ENCODE measurements at regions not wholly inside any gene's neighbourhood (a gene's known extent, or its start where the extent isn't known, plus 50 kb on each side); places are given as distances from the start of the nearest gene placed in this dataset.

DNA sequence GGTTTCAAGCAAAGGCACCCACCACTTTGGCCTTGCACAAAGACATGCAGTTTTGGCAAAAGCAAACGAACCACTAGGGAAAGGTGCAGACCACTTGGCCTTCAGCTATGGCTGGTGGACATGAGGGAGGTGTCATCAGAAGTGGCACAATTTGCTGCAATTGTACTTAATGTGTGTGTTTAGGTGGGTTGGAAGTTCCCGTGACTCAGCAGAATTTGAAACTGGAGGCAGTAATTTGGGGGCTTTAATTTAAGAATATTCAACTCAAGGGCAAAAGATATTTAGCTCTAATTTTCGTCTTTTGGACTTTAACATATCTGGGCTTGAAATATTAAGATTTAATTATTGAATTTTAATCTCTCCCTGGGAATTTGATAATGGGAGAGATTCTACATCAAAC lies 115.6 kb upstream of the NOCT start:
- no peak overlapping the region for H3K4me3 ChIP-seq (ENCODE audit: low read length)
- DNase-seq (ENCODE audit: low read depth, low spot score) = no peak

DNA sequence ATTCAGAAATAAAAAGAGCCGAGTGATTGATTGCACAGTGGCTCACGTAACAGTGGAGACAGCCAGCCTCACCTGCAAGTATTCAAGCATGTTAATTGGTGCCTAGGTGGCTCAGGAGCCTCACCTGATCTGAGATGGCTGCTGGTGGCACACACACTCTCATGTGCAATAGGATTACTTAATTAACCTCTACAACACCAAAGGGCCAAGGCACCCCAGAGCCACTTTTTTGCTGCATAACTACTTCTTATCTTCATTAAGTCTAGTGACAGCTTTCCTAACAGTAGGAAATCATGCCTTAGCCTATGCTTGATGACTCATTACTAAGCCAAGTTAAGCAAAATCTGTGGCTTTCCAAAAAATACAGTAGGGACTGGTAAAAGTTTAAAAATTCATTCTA lies 117.3 kb upstream of the NOCT start:
- H3K4me3 ChIP-seq (ENCODE audit: low read length) = no peak overlapping the region
- no peak for DNase-seq (ENCODE audit: low read depth, low spot score)

DNA sequence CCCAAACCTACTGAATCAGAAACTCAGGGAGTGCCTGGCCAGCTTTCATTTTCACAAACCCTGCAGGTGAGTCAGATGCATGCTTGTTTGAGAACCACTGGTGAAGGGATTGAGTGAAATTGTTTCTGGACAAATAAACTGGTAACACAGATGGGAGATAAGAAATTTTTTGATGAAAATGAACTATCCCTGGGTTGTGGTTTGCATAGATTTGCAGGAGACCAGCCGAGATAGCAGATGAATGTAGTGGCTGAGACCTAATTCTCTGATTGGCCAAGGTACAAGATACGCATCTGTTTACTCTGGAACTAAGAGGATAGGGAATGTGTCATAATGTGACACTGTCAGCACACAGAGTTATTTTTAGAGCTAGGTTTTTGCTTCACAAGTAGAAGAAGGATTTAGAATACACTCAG lies 117.8 kb upstream of the NOCT start:
- DNase-seq (ENCODE audit: low read depth, low spot score) = no peak
- no peak overlapping the region for H3K4me3 ChIP-seq (ENCODE audit: low read length)

DNA sequence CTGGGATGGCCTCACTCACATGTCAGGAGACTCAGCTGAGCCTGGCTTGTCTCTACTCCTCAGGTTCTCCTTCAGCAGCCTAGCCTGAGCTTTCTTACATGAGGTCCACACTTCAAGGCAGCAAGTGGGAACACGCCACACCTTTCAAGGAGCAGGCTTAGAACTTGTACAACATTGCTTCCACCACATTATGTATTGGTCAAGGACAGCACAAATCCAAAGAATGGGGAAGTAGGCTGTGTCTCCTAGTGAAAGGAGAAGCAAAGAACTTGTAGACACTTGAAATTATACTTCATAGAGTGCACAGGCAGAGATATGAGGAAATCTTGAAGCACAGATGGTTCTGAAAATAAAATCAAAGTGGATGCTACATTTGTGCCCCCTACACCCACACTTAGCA lies 120.9 kb upstream of the NOCT start:
- no peak overlapping the region for H3K4me3 ChIP-seq (ENCODE audit: low read length)
- DNase-seq (ENCODE audit: low read depth, low spot score) = no peak

DNA sequence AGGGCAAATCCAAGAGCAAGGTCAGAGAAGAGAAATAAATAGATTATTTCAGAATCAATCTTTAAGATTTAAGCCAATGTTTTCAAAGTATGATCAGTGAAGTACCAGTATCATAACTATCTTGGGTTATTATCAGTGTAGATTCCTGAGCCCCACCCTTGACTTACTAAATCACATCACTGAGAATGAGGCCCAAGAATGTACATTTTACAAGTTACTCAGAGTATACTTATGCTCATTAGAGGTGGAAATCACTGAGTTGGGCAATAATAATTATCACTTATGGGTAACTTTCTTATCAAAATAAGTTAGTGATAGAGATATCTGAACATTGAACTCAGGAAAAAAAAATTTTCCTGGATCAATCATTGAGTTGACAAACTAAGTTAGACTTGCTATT lies 121.6 kb upstream of the NOCT start:
- no peak for DNase-seq (ENCODE audit: low read depth, low spot score)
- H3K4me3 ChIP-seq (ENCODE audit: low read length) = no peak overlapping the region

DNA sequence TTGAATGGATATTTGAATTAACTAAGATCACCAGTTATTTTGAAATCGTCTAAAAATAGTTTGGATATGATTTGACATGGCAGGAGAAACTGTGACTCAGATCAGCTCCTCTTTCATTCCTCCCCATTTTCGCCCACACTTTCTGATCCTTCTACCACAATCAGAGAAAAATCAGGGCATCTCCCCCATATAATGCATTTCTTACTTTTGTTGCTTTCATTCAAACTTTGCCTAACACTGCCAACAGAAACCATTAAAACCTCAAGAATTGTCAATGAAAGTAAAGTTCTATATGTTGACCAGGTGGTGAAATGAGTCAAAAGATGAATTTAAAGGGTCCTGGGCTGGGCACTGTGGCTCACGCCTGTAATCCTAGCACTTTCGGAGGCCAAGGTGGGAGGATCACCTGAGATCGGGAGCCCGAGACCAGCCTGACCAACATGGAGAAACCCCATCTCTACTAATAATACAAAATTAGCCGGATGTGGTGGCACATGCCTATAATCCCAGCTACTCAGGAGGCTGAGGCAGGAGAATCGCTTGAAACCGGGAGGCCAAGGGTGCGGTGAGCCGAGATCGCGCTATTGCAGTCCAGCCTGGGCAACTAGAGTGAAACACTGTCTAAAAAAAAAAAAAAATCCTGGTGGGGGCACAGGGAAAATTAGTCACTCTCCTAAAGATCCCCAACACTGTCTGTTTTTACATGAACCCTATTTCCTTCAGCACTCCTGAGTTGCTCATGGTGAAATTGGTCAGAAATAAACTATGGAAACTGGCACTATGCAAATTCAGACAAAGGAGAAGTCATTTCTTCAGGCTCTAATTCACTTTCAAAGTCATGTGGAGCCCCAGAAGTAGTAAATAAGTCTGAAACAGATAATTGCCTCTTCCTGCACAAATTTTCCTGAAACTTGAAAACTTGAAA lies 122.8 kb upstream of the NOCT start:
- no peak for DNase-seq (ENCODE audit: low read depth, low spot score)
- H3K4me3 ChIP-seq (ENCODE audit: low read length) = no peak overlapping the region

DNA sequence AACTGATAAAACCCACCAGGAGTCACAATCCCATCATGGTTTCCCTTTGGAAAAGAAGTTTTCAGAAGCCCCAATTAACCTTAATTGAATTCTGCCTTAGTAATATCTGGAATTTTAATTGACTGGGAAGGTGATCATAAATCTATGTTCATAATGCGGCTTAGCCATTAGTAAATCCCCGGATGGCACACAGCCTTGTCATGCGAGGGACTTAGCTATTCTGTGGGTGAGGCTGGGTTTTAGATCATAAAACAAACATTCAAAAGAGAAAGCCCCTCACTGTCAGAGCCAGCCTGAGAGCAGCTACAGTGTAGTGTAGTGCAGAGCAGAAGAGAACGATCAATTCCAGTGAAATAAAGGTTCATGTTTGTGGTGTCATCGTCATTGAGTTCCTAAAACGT lies 124.0 kb upstream of the NOCT start:
- no peak for DNase-seq (ENCODE audit: low read depth, low spot score)

DNA sequence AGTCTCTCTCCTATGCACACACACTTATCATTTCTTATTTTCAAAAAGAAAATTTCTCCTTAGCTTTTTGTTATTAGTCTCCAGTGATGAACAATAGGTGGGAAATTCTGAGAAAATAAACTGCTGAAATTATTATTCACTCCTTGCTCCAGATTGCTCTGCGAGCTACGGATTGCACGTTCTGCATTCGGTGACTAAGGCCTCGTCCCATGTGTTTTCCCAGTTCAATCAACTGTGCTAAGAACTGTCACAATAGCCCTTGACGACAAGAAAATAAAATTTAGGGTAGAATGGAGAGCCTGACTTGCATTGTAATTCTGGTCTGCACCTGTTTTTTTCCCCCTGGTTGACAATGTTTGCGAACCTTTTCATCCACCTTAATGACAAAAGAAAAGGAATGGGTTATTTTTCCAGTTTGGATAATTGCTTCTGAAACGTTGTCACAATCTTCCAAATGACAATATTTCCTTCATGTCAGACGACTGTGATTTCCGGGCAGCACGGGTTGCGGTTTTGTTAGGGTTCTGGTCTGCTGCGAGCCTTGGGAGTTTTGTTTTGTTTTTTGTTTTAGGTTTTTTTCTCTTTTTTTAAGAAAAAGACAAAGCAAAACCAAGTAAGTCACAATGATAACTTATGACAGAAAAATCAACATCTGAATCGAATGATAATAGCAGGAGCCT lies 124.5 kb upstream of the NOCT start:
- no peak for DNase-seq (ENCODE audit: low read depth, low spot score)
- H3K4me3 ChIP-seq (ENCODE audit: low read length) = no peak overlapping the region

More for the DNA sequence above, 124.0 kb upstream of the NOCT start:
- H3K4me3 ChIP-seq (ENCODE audit: low read length) = no peak overlapping the region

DNA sequence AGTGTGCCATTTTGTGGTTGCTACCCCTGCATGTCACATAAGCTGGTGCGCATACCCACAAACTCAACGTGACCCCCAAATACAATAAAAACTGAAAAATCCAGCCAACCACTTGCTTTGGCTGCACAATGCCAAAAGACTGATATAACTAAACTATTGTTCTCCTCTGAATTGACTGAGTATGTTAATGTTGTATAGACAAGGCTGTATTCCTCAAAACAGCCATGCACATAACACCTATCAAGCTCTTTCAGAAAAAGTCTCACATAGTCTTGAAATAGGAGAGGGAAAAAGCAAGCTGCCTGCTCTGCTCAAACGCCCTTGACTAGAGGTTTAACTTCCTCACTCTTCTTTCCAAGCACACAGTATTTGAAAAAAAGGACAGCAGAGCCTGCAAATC lies 126.4 kb upstream of the NOCT start:
- no peak for DNase-seq (ENCODE audit: low read depth, low spot score)

DNA sequence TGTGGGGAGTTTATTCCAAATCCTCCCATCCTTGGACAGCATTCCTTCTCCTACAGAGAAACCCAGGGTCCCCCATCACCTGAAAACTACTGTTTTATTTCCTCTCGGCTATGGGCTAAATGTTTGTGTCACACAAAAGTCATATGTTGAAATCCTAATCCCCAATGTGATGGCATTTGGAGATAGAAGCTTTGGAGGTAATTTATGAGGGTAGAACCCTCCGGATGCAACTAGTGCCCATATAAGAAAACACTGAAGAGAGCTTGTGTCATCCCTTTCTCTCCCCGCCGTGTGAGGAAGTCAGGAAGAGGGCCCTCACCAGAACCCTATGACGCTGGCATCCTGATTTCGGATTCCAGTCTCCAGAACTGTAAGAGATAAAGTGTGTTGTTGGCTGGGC lies 127.8 kb upstream of the NOCT start:
- H3K4me3 ChIP-seq (ENCODE audit: low read length) = no peak overlapping the region
- no peak for DNase-seq (ENCODE audit: low read depth, low spot score)

More for the DNA sequence above, 126.4 kb upstream of the NOCT start:
- H3K4me3 ChIP-seq (ENCODE audit: low read length) = no peak overlapping the region

DNA sequence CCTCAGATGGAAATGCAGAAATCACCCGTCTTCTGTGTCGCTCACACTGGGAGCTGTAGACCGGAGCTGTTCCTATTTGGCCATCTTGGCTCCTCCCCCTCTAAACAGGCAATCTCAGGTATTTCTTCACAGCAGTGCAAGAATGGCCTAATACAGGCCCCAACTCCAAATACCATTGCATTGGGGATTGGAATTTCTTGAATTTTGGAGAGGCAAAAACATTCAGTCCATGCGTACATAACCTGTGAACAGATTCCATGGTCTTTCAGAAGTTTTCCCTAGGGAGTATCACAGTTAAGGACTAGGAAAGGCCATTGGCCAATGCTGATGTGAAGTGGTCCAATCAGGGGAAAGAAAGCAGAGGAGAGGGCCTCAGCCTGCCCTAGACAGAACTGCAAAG lies 128.2 kb upstream of the NOCT start:
- H3K4me3 ChIP-seq (ENCODE audit: low read length) = no peak overlapping the region
- no peak for DNase-seq (ENCODE audit: low read depth, low spot score)

DNA sequence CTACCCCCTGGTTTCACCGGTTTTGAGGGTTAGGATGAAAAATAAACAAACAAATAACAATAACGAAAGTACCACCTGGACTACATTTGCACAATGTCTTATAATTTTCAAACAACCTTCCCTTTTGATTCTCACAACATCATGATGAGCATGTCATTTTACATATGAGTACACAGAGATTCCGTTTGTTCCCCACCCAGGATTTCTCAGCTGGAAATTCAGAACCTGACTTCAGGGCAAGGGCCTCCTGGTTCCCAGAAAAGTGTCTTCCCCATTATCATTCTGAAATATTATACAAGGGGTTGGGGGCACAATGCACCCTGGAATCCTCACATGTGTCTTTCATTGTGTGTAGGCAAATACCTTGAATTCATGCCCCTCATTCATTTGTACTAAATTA lies 135.8 kb upstream of the NOCT start:
- no peak overlapping the region for H3K4me3 ChIP-seq (ENCODE audit: low read length)
- DNase-seq (ENCODE audit: low read depth, low spot score) = no peak

DNA sequence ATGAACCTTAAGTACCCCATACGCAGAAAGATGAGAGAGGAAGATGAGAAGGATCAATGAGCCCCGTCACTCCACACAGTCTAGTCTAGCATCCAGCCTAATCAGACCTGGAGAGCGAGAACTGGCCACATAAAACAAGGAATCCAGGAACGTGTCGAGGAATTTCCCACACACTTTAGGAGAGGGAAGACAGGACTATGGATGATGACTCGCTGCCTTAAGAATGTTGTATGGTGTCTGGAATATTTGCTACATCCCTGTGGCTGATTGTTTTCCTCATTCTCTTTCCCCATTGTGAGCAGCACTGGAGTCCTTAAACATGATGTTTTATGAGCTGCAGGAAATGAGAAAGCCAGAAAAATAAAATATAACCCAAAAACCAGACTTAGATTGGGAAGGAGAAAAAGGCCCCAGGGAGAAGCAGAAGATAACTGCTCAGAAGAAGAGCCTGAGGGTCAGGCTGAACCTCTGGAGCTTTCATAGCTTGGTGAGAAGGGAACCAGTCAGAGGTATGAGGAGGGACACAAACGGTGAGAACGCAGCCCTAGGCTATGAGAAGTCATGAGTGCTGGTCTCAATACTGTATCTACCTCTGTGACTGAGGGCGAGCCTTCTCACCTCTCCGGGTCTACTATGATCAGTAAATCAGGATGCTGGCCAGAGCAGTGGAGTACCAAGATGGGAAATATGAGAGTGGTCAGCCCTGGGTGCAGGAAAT lies 139.5 kb upstream of the NOCT start:
- no peak overlapping the region for H3K4me3 ChIP-seq (ENCODE audit: low read length)
- no peak for DNase-seq (ENCODE audit: low read depth, low spot score)

DNA sequence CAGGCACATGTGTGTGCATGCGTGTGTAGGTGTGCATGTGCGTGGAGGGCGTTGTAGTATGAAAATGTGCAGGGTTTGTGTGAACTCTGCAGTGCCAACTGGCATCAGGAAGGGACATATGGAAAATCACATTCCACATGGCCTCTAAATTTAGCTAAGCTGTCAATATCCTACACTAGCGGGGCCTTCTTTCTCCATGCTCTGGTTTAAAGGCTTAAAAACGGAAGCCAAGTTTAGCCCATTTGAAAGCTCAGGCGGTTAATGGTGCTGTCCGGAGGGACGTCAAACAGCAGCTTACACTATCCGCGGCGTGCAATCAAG lies 144.1 kb upstream of the NOCT start:
- DNase-seq (ENCODE audit: low read depth, low spot score) = no peak
- H3K4me3 ChIP-seq (ENCODE audit: low read length) = no peak overlapping the region

DNA sequence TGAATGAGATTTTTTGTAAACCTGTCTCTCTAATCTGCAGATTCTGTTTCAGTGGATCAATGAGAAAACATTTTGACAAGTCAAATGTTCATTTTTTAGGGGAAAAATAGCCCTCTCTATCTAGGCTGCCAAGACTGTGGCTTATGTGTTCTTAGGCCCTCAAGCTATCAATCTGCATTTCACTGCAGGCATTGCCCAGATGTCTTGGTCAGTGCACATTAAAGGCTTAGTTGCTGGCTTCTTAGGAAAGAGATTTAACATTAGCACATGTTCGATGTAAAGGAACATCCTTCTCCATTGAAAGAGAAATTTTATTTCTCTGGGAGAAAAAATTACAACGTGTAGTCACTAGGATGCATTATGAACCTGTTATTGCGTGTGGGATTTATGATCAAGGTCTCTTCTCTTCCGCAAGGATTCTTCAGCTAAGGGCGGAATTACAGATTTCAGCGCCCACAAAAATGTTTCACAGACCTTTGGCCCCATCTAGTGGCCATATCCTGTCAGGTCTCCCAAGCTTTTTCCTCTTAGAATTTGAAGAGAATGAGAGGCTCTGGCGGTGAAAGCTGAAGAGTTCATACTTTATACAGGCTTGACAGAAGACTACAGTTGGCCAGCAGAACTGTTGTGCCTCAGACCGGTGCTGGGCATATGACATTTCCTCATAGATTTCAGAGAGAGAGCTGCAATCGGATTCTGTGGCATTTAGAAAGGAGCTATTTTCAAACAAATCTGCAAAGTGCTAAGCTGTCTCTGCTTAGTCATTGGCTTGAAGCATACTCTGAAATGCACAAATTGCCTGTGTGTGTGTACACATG lies 144.6 kb upstream of the NOCT start:
- no peak overlapping the region for H3K4me3 ChIP-seq (ENCODE audit: low read length)
- peak; percentile 42 for DNase-seq (ENCODE audit: low read depth, low spot score)

DNA sequence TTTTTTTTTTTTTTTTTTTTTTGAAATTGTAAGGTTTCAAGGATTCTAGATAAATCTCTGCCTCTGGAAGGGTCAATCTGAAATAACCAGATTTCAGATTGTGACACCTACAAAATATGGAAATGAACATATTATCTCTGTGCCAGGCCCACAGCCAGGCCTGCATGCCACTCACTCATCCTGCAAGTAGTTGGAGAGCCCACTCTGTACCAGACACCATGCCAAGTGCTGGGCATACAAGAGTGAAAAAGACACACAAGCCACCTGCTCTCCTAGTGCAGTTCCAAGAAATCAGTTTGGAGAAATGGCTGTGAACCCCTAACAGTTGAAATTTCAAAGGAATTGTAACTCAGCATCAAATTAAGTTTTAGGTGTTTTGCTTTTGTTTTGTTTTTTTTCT lies 145.9 kb upstream of the NOCT start:
- DNase-seq (ENCODE audit: low read depth, low spot score) = no peak
- no peak overlapping the region for H3K4me3 ChIP-seq (ENCODE audit: low read length)

DNA sequence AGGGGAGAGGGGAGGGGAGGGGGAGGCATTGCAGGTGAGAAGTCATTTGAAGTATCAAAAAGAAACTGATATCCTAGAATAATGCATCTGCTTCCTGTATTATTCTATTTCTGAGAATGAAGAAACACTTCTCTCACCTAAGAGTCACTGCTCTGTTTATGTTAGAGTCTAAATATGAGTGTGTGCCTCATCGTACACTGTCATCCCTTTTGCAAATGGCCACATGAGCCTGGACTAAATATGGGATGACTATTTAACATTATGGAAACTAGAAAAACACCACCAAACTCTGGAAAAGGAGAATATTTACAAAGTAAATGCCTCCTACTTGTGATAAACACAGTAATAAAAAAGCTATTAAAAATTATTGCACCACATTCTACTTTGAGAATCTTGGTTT lies 146.4 kb upstream of the NOCT start:
- no peak overlapping the region for H3K4me3 ChIP-seq (ENCODE audit: low read length)
- no peak for DNase-seq (ENCODE audit: low read depth, low spot score)

DNA sequence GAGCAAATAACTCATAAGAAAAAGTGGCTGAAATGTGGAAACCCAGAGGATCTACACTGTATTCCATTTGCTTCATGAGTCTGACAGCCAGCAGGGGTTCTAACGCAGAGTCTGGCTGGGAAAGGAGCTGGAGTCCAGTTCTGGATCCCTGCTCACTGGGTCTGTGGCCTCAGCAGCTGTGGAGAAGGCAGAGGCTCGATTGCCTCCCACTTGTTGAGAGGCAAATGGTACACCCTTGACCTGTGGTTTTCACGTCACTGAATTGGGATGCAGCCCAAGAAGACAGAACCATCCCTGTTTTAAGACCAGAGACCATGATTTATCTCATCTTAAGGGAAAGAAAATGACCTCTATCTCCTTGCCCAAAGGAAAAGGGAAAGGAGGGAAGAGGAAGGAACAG lies 147.0 kb upstream of the NOCT start:
- no peak for DNase-seq (ENCODE audit: low read depth, low spot score)
- H3K4me3 ChIP-seq (ENCODE audit: low read length) = no peak overlapping the region

DNA sequence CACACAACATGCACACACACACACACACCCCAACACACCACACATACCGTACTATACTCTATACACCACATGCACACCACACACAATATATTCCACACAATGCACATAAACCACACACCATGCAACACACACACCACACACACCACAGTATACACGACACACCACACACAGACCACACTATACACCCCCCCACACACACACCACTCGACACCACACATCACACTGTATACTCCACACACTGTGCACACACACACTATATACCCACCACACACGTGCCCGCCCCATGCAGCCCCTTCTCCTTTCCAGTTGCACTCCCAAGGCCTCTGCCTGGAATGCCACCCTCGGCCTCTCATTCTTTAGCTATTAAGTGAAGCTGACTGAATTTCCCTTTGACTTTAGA lies 148.2 kb upstream of the NOCT start:
- no peak for DNase-seq (ENCODE audit: low read depth, low spot score)
- H3K4me3 ChIP-seq (ENCODE audit: low read length) = no peak overlapping the region

All from Jurkat, Clone E6-1 (cell line).